ENCODE measurements at regions not wholly inside any gene's neighbourhood (a gene's known extent, or its start where the extent isn't known, plus 50 kb on each side); places are given as distances from the start of the nearest gene placed in this dataset.

GRCh38 chr10:92757711-92758104 lies 68.0 kb downstream of the HHEX start:
- peak overlapping the region; percentile 81 for H2BK20ac ChIP-seq (ENCODE audit: low read depth, low read length)
- no CpG with 5 or more reads among the region's 3 CpGs for WGBS, 2 experiments (ENCODE audit: extremely low coverage in 2 of 2, insufficient read length in 1 of 2)
- peak overlapping the region; percentile 38; the same call in 1 of the 2 replicates for H3K18ac ChIP-seq (ENCODE audit: low read depth, low read length)
- no peak overlapping the region for H3K9ac ChIP-seq (ENCODE audit: low read depth, low read length)
- peak overlapping the region; percentile 21; the same call in 1 of the 2 replicates for H4K5ac ChIP-seq (ENCODE audit: low read depth, low read length)
- no peak overlapping the region for H3K4me3 ChIP-seq (ENCODE audit: insufficient read depth, low read depth, low read length)
- peak overlapping the region; percentile 45; the same call in 1 of the 2 replicates for H3K14ac ChIP-seq (replicated peaks; ENCODE audit: low read depth, low read length)
- no peak overlapping the region for H2BK5ac ChIP-seq (ENCODE audit: low read depth, low read length, poor library complexity, severe bottlenecking)
- H3K4ac ChIP-seq (ENCODE audit: low read depth, low read length): peak overlapping the region; percentile 75
- H3K27me3 ChIP-seq (ENCODE audit: control insufficient read depth, insufficient read depth, low read length): no peaks in the 10 kb centered on the region
- no peaks in the 10 kb centered on the region for H4K20me1 ChIP-seq (ENCODE audit: insufficient read depth, low read length)
- peak overlapping the region; percentile 67; the same call in 1 of the 3 replicates for H2BK15ac ChIP-seq (ENCODE audit: low read depth, low read length)
- no peak overlapping the region for H2AK9ac ChIP-seq (replicated peaks; ENCODE audit: low read depth, low read length, poor library complexity)
- H3K56ac ChIP-seq (ENCODE audit: extremely low read depth, insufficient read depth, low read length): no peak overlapping the region
- 0 out of 2 replicates have a peak overlapping the region, but pooled peaks have one; percentile 29 for H3K23ac ChIP-seq (ENCODE audit: low read depth, low read length)
- H3K4me1 ChIP-seq (ENCODE audit: control insufficient read depth, insufficient read depth, low read length): peaks cover 18% of the 10 kb centered on the region
- in situ Hi-C loops (cut with MboI; ENCODE audit: low sequenced_read_pairs): no loop called here
- no peak for DNase-seq
- dilution Hi-C loops (cut with HindIII; ENCODE audit: low sequenced_read_pairs, unreplicated experiment): no loop called here
- no peaks in the 10 kb centered on the region for H3K36me3 ChIP-seq (ENCODE audit: control insufficient read depth, insufficient read depth, low read length)
- H3K79me1 ChIP-seq (ENCODE audit: low read depth in 1 of 2, low read length in 2 of 2): no peaks in the 10 kb centered on the region
- H4K8ac ChIP-seq (ENCODE audit: low read depth in 2 of 2, low read length in 2 of 2): peak overlapping the region in 1 of 2 experiments; percentile 82; a peak in 2 of 4 replicates
- peak overlapping the region; percentile 58 for H4K91ac ChIP-seq (ENCODE audit: insufficient read depth, low read depth, low read length)
- ChIA-PET CTCF (interaction anchor here (0.6 to 1.1 kb wide), 2 partner anchors 17 to 277 kb away, joined by 3 read pairs; no protein-coding TSS in a partner anchor), POLR2A (ENCODE audit: unreplicated experiment) (no interaction called here)
- BruUV-seq (replicated peaks): no TSS peak
- ATAC-seq (ENCODE audit: low read depth): no peak
- intact Hi-C loops (cut with micrococcal nuclease): no loop called here
- TF ChIP-seq FOS (IDR thresholded peaks at IDR 0.05; ENCODE audit: low read depth, low read length) (no peak), MAZ (IDR thresholded peaks at IDR 0.05; ENCODE audit: borderline replicate concordance, low read depth, low read length) (no peak), USF2 (IDR thresholded peaks at IDR 0.05; ENCODE audit: low read depth, low read length) (no peak), MXI1 (IDR thresholded peaks at IDR 0.05; ENCODE audit: borderline replicate concordance, low read depth, low read length) (no peak), CHD1 (IDR thresholded peaks at IDR 0.05; ENCODE audit: low read depth, low read length) (no peak), RFX5 (IDR thresholded peaks at IDR 0.05; ENCODE audit: low read depth, low read length) (no peak), POLR2A (IDR thresholded peaks at IDR 0.05; ENCODE audit: low read depth, low read length) (no peak), CTCF (conservative IDR thresholded peaks at IDR 0.05; ENCODE audit: low read depth, low read length) (no peak), RCOR1 (IDR thresholded peaks at IDR 0.05; ENCODE audit: insufficient replicate concordance, low read length) (no peak), CEBPB (IDR thresholded peaks at IDR 0.05; ENCODE audit: low read depth, low read length) (no peak), NFE2L2 (IDR thresholded peaks at IDR 0.05; ENCODE audit: low read depth, low read length) (no peak), BHLHE40 (IDR thresholded peaks at IDR 0.05; ENCODE audit: low read depth, low read length) (no peak), RAD21 (IDR thresholded peaks at IDR 0.05; ENCODE audit: low read length) (no peak), MAFK (IDR thresholded peaks at IDR 0.05; ENCODE audit: low read depth, low read length) (no peak), SMC3 (IDR thresholded peaks at IDR 0.05; ENCODE audit: low read depth, low read length) (no peak)
- TF ChIP-seq, protein P1, sequence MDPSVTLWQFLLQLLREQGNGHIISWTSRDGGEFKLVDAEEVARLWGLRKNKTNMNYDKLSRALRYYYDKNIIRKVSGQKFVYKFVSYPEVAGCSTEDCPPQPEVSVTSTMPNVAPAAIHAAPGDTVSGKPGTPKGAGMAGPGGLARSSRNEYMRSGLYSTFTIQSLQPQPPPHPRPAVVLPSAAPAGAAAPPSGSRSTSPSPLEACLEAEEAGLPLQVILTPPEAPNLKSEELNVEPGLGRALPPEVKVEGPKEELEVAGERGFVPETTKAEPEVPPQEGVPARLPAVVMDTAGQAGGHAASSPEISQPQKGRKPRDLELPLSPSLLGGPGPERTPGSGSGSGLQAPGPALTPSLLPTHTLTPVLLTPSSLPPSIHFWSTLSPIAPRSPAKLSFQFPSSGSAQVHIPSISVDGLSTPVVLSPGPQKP (IDR thresholded peaks at IDR 0.05; ENCODE audit: borderline replicate concordance, low read depth, low read length): no peak
- 0 out of 2 replicates have a peak overlapping the region, but pooled peaks have one; percentile 1 for H3K27ac ChIP-seq (ENCODE audit: insufficient read depth, low read length)
- H3K9me3 ChIP-seq (ENCODE audit: control insufficient read depth, insufficient read depth, low read length): no peaks in the 10 kb centered on the region
- no peak overlapping the region for H3K4me2 ChIP-seq (ENCODE audit: low read depth, low read length)
- peaks cover 18% of the 10 kb centered on the region for H3K9me1 ChIP-seq (ENCODE audit: insufficient read depth, low read length)
- peak overlapping the region; percentile 93 for H2BK120ac ChIP-seq (ENCODE audit: low read depth, low read length)
- H2AK5ac ChIP-seq (ENCODE audit: low read depth, low read length): peak overlapping the region; percentile 77; the same call in 1 of the 2 replicates
- H2AFZ ChIP-seq (replicated peaks; ENCODE audit: low read length, poor library complexity): peak overlapping the region; percentile 64

Data from IMR-90 (cell line).